HEK293 (cell line): ENCODE measurements at regions not wholly inside any gene's neighbourhood (a gene's known extent, or its start where the extent isn't known, plus 50 kb on each side); places are given as distances from the start of the nearest gene placed in this dataset.

Experiments
- CTCF ChIA-PET: fragments of 350-600 bp; formaldehyde crosslinking; extraction: SDS; loops from one replicate; lab custom pipeline; 2021; ENCODE audit warnings: antibody characterized with exemption; lab: Yijun Ruan, JAX
- POLR2A ChIA-PET: fragments of 300-600 bp; formaldehyde crosslinking; extraction: SDS; loops from one replicate; lab custom pipeline; 2020; ENCODE audit warnings: antibody characterized with exemption, inconsistent platforms; lab: Yijun Ruan, JAX
- H3K27ac ChIP-seq: fragments of 200-500 bp; sonication (Bioruptor generic); 2 replicates; pipeline ENCODE4 v1.5.1; 2014; ENCODE audit warnings: low read depth, low read length, control low read depth, inconsistent platforms; ENCODE audit errors: extremely low read depth
- H3K36me3 ChIP-seq, 2 experiments: fragments of 200-500 bp in 1 of 2; sonication (Bioruptor generic) in 1 of 2; 1 replicate in 1 of 2; 2 replicates in 1 of 2; pipeline ENCODE4 v1.5.1; 2014 to 2017; ENCODE audit warnings: inconsistent platforms in 2 of 2, low read length in 2 of 2; ENCODE audit not compliant: control insufficient read depth in 2 of 2, insufficient read depth in 1 of 2
- H3K4me1 ChIP-seq: fragments of 200-500 bp; sonication (Bioruptor generic); 2 replicates; pipeline ENCODE4 v1.5.1; 2014; ENCODE audit warnings: mild to moderate bottlenecking, low read length, inconsistent platforms; ENCODE audit not compliant: control insufficient read depth, insufficient read depth
- H3K4me3 ChIP-seq: 2 replicates; pipeline ENCODE4 v1.5.1; 2011; ENCODE audit warnings: low read depth, mild to moderate bottlenecking, control low read depth, low read length, moderate library complexity
- H3K9me3 ChIP-seq: fragments of 200-500 bp; sonication (Bioruptor generic); 2 replicates; pipeline ENCODE4 v1.5.1; 2014; ENCODE audit warnings: low read depth, low read length, inconsistent platforms; ENCODE audit not compliant: control insufficient read depth, insufficient read depth
- BCL11A ChIP-seq: fragments of 450-650 bp; formaldehyde crosslinking; IDR thresholded peaks from 2 replicates; pipeline ENCODE4 v1.5.1; 2016; ENCODE audit warnings: low read depth, missing biosample characterization, missing genetic modification characterization
- HOXC10 ChIP-seq: sonication (generic); formaldehyde crosslinking; IDR thresholded peaks from 2 replicates; pipeline ENCODE4 v1.8.1; 2023; ENCODE audit warnings: mild to moderate bottlenecking, missing genetic modification reagents
- IKZF3 ChIP-seq: fragments of 450-650 bp; IDR thresholded peaks from 2 replicates; pipeline ENCODE4 v1.5.0; 2018; ENCODE audit warnings: missing biosample characterization, mild to moderate bottlenecking, missing genetic modification characterization, moderate library complexity
- KLF8 ChIP-seq: fragments of 450-650 bp; formaldehyde crosslinking; IDR thresholded peaks from 2 replicates; pipeline ENCODE4 v1.5.1; 2016; ENCODE audit warnings: missing biosample characterization, missing genetic modification characterization
- KLF9 ChIP-seq: fragments of 450-650 bp; formaldehyde crosslinking; IDR thresholded peaks from 2 replicates; pipeline ENCODE4 v1.5.1; 2016; ENCODE audit warnings: missing biosample characterization, missing genetic modification characterization, low read depth
- PRDM6 ChIP-seq: fragments of 450-650 bp; formaldehyde crosslinking; IDR thresholded peaks from 2 replicates; pipeline ENCODE4 v1.5.1; 2017; ENCODE audit warnings: missing biosample characterization, missing genetic modification characterization
- SCRT1 ChIP-seq: fragments of 450-650 bp; formaldehyde crosslinking; IDR thresholded peaks from 2 replicates; pipeline ENCODE4 v1.5.1; 2016; ENCODE audit warnings: missing biosample characterization, missing genetic modification characterization, borderline replicate concordance
- TSHZ1 ChIP-seq: fragments of 450-650 bp; formaldehyde crosslinking; IDR thresholded peaks from 2 replicates; pipeline ENCODE4 v1.5.1; 2016; ENCODE audit warnings: missing biosample characterization, missing genetic modification characterization, borderline replicate concordance
- ZBTB10 ChIP-seq: fragments of 450-650 bp; formaldehyde crosslinking; IDR thresholded peaks from 2 replicates; pipeline ENCODE4 v1.5.1; 2016; ENCODE audit warnings: missing biosample characterization, missing genetic modification characterization
- ZEB2 ChIP-seq: fragments of 450-650 bp; formaldehyde crosslinking; IDR thresholded peaks from 2 replicates; pipeline ENCODE4 v1.5.1; 2016; ENCODE audit warnings: missing biosample characterization, missing genetic modification characterization
- ZFP37 ChIP-seq: fragments of 450-650 bp; formaldehyde crosslinking; IDR thresholded peaks from 2 replicates; pipeline ENCODE4 v1.5.1; 2016; ENCODE audit warnings: missing biosample characterization, missing genetic modification characterization
- ZIC2 ChIP-seq: fragments of 450-650 bp; formaldehyde crosslinking; IDR thresholded peaks from 2 replicates; pipeline ENCODE4 v1.5.1; 2016; ENCODE audit warnings: missing biosample characterization, missing genetic modification characterization
- ZNF146 ChIP-seq: fragments of 450-650 bp; formaldehyde crosslinking; IDR thresholded peaks from 2 replicates; pipeline ENCODE4 v1.5.1; 2016; ENCODE audit warnings: missing biosample characterization, missing genetic modification characterization
- ZNF155 ChIP-seq: fragments of 450-650 bp; formaldehyde crosslinking; IDR thresholded peaks from 2 replicates; pipeline ENCODE4 v1.5.1; 2016; ENCODE audit warnings: missing biosample characterization, missing genetic modification characterization
- ZNF23 ChIP-seq: fragments of 450-650 bp; formaldehyde crosslinking; IDR thresholded peaks from 2 replicates; pipeline ENCODE4 v1.5.1; 2016; ENCODE audit warnings: missing biosample characterization, missing genetic modification characterization, borderline replicate concordance
- ZNF311 ChIP-seq: fragments of 450-650 bp; formaldehyde crosslinking; IDR thresholded peaks from 2 replicates; pipeline ENCODE4 v1.5.1; 2017; ENCODE audit warnings: missing biosample characterization, missing genetic modification characterization, borderline replicate concordance
- ZNF350 ChIP-seq: fragments of 450-650 bp; formaldehyde crosslinking; IDR thresholded peaks from 2 replicates; pipeline ENCODE4 v1.5.0; 2017; ENCODE audit warnings: missing biosample characterization, mild to moderate bottlenecking, missing genetic modification characterization
- ZNF473 ChIP-seq: fragments of 450-650 bp; formaldehyde crosslinking; IDR thresholded peaks from 2 replicates; pipeline ENCODE4 v1.5.1; 2017; ENCODE audit warnings: missing biosample characterization, missing genetic modification characterization
- ZNF530 ChIP-seq: fragments of 450-650 bp; formaldehyde crosslinking; IDR thresholded peaks from 2 replicates; pipeline ENCODE4 v1.5.1; 2016; ENCODE audit warnings: low read depth, missing biosample characterization, missing genetic modification characterization
- ZNF560 ChIP-seq: fragments of 450-650 bp; formaldehyde crosslinking; IDR thresholded peaks from 2 replicates; pipeline ENCODE4 v1.5.1; 2017; ENCODE audit warnings: missing biosample characterization, missing genetic modification characterization, borderline replicate concordance
- ZNF596 ChIP-seq: fragments of 450-650 bp; IDR thresholded peaks from 2 replicates; pipeline ENCODE4 v1.5.0; 2018; ENCODE audit warnings: missing biosample characterization, mild to moderate bottlenecking, missing genetic modification characterization, moderate library complexity
- ZNF660 ChIP-seq: fragments of 450-650 bp; IDR thresholded peaks from 2 replicates; pipeline ENCODE4 v1.5.1; 2018; ENCODE audit warnings: missing biosample characterization, mild to moderate bottlenecking, missing genetic modification characterization

GRCh38 chr15:37372064-37372463 lies 271.7 kb upstream of the MEIS2 start:
- CTCF ChIA-PET = no interaction called here
- TF ChIP-seq HOXC10 (CRISPR knock-in tag) = no peak
- no peak for TF ChIP-seq ZNF660
- no peak for TF ChIP-seq ZNF311 (tag by site-specific recombination)
- TF ChIP-seq ZBTB10 (tag by site-specific recombination) = no peak
- TF ChIP-seq TSHZ1 (tag by site-specific recombination) = no peak
- TF ChIP-seq SCRT1 = no peak
- TF ChIP-seq ZFP37 = no peak
- TF ChIP-seq, all 188 proteins: peak for 0
- POLR2A ChIA-PET = no interaction called here

GRCh38 chr15:37375519-37375918 lies 275.2 kb upstream of the MEIS2 start:
- Histone ChIP-seq H3K4me1 (no peaks in the 10 kb centered on the region), H3K27ac (no peak overlapping the region), H3K4me3 (no peak overlapping the region), H3K9me3 (no peaks in the 10 kb centered on the region), H3K36me3 (no peaks in the 10 kb centered on the region)
- ChIA-PET CTCF (no interaction called here), POLR2A (no interaction called here)
- TF ChIP-seq ZNF473 (no peak), ZNF350 (no peak), ZNF530 (tag by site-specific recombination) (no peak), ZNF560 (tag by site-specific recombination) (no peak), PRDM6 (tag by site-specific recombination) (no peak), ZIC2 (tag by site-specific recombination) (0 out of 2 replicates have a peak, but pooled peaks have one; percentile 34)

More at GRCh38 chr15:37372064-37372463, 271.7 kb upstream of the MEIS2 start:
- no peaks in the 10 kb centered on the region for H3K36me3 ChIP-seq
- H3K9me3 ChIP-seq = no peaks in the 10 kb centered on the region
- no peak overlapping the region for H3K27ac ChIP-seq
- H3K4me3 ChIP-seq = no peak overlapping the region
- H3K4me1 ChIP-seq = no peaks in the 10 kb centered on the region

GRCh38 chr15:37377428-37377827 lies 277.1 kb upstream of the MEIS2 start:
- Histone ChIP-seq H3K4me3 (no peak overlapping the region), H3K9me3 (no peaks in the 10 kb centered on the region), H3K4me1 (no peaks in the 10 kb centered on the region), H3K27ac (no peak overlapping the region), H3K36me3 (no peaks in the 10 kb centered on the region)
- POLR2A ChIA-PET = no interaction called here
- CTCF ChIA-PET = no interaction called here
- no peak for TF ChIP-seq IKZF3 (tag by site-specific recombination)
- no peak for TF ChIP-seq ZNF660
- TF ChIP-seq KLF8 = no peak
- TF ChIP-seq ZBTB10 (tag by site-specific recombination) = no peak
- TF ChIP-seq ZEB2 (tag by site-specific recombination) = no peak
- TF ChIP-seq ZNF596 (tag by site-specific recombination) = no peak
- no peak for TF ChIP-seq ZNF146 (tag by site-specific recombination)
- TF ChIP-seq KLF9 (tag by site-specific recombination) = no peak
- TF ChIP-seq ZNF155 (tag by site-specific recombination) = no peak
- no peak for TF ChIP-seq BCL11A (tag by site-specific recombination)
- TF ChIP-seq ZNF23 (tag by site-specific recombination) = no peak
